ENCODE measurements at regions not wholly inside any gene's neighbourhood (a gene's known extent, or its start where the extent isn't known, plus 50 kb on each side); places are given as distances from the start of the nearest gene placed in this dataset.

- no peak for TF ChIP-seq CTCF (IDR thresholded peaks at IDR 0.05; ENCODE audit: insufficient read depth, low read length)
- no peak overlapping the region for H3K4me3 ChIP-seq (ENCODE audit: low read depth, low read length)
Measured at GRCh38 chr18:51510020-51510419, 312.5 kb upstream of the MEX3C start.

GRCh38 chr18:51513517-51513916, 316.0 kb upstream of the MEX3C start:
- no peak for DNase-seq (ENCODE audit: low read depth)

More at GRCh38 chr18:51510020-51510419, 312.5 kb upstream of the MEX3C start:
- DNase-seq (ENCODE audit: low read depth) = no peak

GRCh38 chr18:51514128-51514527, 316.6 kb upstream of the MEX3C start:
- TF ChIP-seq CTCF (IDR thresholded peaks at IDR 0.05; ENCODE audit: insufficient read depth, low read length) = no peak
- DNase-seq (ENCODE audit: low read depth) = no peak
- no peak overlapping the region for H3K4me3 ChIP-seq (ENCODE audit: low read depth, low read length)

More at GRCh38 chr18:51513517-51513916, 316.0 kb upstream of the MEX3C start:
- no peak overlapping the region for H3K4me3 ChIP-seq (ENCODE audit: low read depth, low read length)
- TF ChIP-seq CTCF (IDR thresholded peaks at IDR 0.05; ENCODE audit: insufficient read depth, low read length) = no peak

- H3K4me3 ChIP-seq (ENCODE audit: low read depth, low read length) = no peak overlapping the region
- no peak for TF ChIP-seq CTCF (IDR thresholded peaks at IDR 0.05; ENCODE audit: insufficient read depth, low read length)
- DNase-seq (ENCODE audit: low read depth) = no peak
Measured at GRCh38 chr18:51516478-51517038, 319.1 kb upstream of the MEX3C start.

- DNase-seq (ENCODE audit: low read depth) = no peak
Measured at GRCh38 chr18:51519571-51519970, 322.1 kb upstream of the MEX3C start.

GRCh38 chr18:51520676-51521180, 323.2 kb upstream of the MEX3C start:
- no peak for TF ChIP-seq CTCF (IDR thresholded peaks at IDR 0.05; ENCODE audit: insufficient read depth, low read length)
- DNase-seq (ENCODE audit: low read depth) = no peak
- H3K4me3 ChIP-seq (ENCODE audit: low read depth, low read length) = no peak overlapping the region

More at GRCh38 chr18:51519571-51519970, 322.1 kb upstream of the MEX3C start:
- TF ChIP-seq CTCF (IDR thresholded peaks at IDR 0.05; ENCODE audit: insufficient read depth, low read length) = no peak
- no peak overlapping the region for H3K4me3 ChIP-seq (ENCODE audit: low read depth, low read length)

GRCh38 chr18:51522338-51522737, 324.9 kb upstream of the MEX3C start:
- TF ChIP-seq CTCF (IDR thresholded peaks at IDR 0.05; ENCODE audit: insufficient read depth, low read length) = no peak
- no peak for DNase-seq (ENCODE audit: low read depth)
- no peak overlapping the region for H3K4me3 ChIP-seq (ENCODE audit: low read depth, low read length)
